Activated CD8-positive, alpha-beta memory T cell treated with anti-CD3 and anti-CD28 coated beads for 36 hours (primary cell): ENCODE measurements at regions not wholly inside any gene's neighbourhood (a gene's known extent, or its start where the extent isn't known, plus 50 kb on each side); places are given as distances from the start of the nearest gene placed in this dataset.

Experiments used
- CTCF ChIA-PET: fragments of 350-600 bp; sonication (Branson Sonifier 250); formaldehyde crosslinking; loops from one replicate; lab custom pipeline; 2021; ENCODE audit warnings: antibody characterized with exemption; lab: Charles Lee
- POLR2A ChIA-PET: fragments of 350-600 bp; sonication (Branson Sonifier 250); formaldehyde crosslinking; loops from one replicate; lab custom pipeline; 2021; ENCODE audit warnings: antibody characterized with exemption; lab: Charles Lee

DNA sequence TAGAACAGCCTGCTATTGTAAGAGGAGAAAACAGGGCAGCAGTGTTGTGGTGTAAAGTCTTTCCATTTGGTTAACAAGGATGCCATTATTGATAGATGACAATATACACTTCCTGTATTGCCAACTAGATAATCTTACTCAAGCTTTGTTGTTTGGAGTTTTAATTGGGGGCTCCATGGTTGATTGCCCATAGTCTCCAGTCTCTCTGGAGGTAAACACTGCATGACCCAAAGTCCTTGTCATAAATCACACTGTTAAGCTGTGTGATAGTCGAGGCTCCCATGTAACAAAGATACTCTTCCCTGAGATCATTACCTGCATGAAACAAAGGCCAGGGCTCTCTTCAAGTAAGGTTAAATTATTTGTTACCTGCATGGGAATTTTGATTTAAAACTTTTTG is 394.6 kb downstream of the C4orf33 start:
- POLR2A ChIA-PET = no interaction called here
- CTCF ChIA-PET = no interaction called here

DNA sequence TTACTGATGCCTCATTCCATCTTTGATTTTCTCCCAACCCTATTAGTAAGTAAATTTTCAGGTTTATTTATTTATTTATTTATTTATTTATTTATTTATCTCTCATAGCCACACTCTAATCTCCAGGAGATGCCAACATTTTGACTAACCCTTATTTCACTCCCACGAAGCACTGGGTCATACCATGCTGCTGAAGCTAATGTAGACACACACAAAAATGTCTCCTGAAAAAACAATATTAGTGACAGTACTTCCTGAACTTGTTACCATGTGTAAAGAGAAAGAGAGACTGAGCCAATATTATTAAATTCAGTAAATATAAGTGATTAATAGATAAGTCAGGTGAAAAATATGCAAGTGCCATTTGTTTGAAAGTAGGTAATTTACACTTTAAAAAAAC is 402.7 kb downstream of the C4orf33 start:
- ChIA-PET POLR2A (no interaction called here), CTCF (no interaction called here)

DNA sequence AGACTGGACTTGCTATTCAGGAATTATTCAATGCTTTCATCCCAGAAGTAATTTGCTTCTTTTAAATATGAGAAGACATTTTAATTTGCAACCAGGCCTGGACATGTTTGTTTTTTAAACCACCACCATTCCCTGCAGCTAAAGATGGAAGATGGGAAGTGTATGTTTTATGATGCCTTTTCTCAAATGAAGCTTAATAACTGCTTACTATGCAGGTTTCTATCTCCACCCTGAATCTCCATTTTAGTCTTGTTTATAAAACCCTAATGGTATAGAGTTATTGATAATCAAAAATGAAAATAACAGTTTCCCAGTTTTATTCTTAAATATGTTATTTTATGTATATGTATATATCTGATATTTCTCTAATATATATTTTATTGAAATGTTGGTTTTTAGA is 418.9 kb downstream of the C4orf33 start:
- CTCF ChIA-PET = no interaction called here
- POLR2A ChIA-PET = no interaction called here

DNA sequence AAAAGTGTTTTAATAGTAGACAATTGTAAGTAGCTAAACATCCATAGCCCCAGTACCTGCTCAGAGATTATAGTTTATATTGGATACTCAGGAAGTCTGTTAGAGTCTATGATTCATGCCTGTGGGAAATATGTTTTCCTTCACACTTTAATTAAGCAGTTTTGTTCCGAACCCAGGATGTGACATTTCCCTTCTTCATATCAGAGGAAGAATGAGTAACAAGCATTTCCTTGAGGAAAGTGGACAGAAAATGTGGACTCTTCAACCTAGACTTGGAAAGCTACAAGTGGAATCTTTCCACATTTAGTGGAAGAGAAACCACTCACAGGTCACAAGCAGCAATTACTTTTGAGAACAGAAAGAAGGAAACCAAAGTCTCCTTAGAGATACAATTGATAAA is 419.4 kb downstream of the C4orf33 start:
- ChIA-PET CTCF (no interaction called here), POLR2A (no interaction called here)

DNA sequence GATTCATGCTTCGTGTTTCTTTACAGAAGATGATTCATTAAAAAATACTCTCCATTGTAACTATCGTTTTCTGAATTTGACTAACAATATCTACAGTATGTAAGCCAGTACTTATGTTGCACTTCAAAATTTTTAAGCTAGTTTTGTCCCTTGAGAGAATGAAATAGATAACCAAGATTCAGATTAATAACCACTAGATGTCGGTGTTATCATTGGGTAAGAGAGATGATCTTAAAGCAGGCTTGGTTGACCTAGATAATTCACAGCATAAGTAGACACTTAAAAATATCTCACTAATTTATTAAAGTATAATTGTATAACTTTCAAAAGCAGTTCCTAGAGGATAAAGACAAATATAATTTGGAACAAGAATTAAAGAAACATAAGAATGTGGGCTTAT is 430.9 kb downstream of the C4orf33 start:
- ChIA-PET POLR2A (no interaction called here), CTCF (no interaction called here)

DNA sequence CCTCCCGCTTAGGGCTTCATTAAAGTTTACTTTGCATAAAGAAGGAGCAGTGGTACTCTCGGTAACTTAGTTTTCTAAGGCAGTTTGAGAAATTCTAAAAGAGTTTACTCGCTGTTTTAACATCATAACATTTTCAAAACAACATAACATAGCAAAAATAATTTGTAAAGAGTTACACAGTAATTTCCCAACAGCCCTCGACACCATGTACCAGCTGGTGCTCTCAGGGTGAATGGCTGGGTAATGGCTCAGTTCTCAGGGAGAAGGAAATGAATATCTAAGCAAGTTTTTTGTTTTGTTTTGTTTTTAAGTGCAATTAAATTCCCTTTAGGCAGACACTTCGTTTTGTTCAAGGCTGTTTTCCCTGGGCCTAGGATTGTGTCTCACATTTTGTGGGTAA is 435.3 kb downstream of the C4orf33 start:
- ChIA-PET POLR2A (no interaction called here), CTCF (no interaction called here)

DNA sequence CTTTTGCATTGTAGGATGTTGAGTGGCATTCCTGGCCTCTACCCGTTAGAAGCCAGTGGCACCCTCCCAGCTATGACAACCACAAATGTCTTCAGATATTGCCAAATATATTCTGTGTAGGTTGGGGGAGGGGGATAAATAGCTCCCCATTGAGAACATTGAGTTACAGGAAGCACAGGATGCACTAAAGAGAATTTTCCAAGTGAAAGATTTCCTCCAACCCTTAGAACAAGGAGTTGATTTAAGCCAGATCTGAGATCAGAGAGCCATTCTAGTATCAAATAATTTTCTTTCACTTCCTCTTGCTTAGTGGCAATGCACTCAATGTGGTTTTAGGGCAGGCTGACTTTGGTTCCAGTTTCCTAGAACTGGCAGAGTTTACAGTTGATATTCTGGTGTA is 436.6 kb downstream of the C4orf33 start:
- CTCF ChIA-PET = no interaction called here
- POLR2A ChIA-PET = no interaction called here

DNA sequence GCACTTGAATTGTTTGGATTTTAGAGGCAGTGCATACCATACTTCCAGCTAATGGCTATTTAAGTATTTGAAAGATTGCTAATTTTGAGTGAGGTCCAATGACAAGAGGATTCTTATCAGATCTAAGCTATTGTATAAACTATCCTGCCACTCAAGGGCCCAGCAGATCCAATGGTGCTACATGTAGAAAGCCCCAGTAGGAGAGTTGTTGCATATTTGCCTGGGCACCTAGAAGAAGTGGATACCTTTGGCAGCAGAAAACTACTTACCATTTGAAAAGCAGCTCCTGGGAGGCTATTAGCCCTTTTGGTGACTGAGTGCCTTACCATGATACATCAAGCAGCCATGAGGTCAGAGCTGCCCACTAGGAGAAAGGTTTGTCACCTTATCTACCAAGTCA is 447.3 kb downstream of the C4orf33 start:
- ChIA-PET POLR2A (no interaction called here), CTCF (no interaction called here)

DNA sequence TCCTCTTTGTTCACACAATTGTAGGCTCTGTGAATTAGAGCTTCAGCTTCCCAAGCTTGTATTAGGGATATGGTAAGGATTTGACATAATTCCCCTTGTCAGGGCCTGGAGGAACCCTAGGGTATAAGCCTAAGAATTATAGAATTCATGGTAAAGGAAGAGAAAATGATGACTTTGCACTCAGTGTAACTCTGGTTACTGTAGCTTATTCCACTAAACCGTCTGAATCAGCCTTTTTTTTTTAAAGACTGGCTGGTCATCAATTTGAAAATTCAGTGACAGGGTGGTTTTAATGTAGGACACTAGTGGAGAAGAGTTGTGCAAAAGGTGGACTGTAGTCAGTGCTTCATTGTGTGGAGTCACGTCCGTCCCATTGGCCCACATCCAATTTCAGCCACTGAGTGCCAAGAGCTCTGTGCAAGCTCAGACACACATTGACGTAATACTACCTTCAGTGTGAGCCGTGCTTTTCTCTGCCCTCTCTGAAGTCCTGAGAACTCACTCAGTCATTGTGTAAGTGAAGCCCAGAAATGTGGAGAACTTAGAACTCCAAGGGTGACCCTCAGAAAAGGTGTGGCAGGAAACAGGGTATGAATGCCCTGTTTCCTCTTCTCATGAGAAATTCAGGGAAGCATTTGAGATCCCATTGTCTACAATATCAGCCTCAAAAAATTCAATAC is 449.8 kb downstream of the C4orf33 start:
- CTCF ChIA-PET = no interaction called here
- POLR2A ChIA-PET = no interaction called here

DNA sequence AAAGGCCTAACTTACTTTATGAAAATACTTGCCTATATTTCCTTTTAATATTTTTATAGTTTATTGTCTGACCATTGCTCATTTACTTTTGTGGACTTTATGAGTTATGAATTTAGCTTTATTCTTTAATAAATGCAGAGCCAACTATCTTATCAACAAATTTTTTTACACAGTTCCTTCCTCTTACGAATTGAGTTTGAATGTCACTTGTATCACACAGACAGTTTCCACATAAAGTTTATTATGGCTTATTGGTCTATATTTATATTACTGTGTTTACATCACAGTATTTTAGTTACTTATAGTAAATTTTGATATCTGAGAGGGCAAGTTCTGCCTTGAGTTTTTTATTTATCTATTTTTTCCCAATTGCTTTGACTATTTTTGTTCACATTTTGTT is 450.6 kb downstream of the C4orf33 start:
- CTCF ChIA-PET = no interaction called here

DNA sequence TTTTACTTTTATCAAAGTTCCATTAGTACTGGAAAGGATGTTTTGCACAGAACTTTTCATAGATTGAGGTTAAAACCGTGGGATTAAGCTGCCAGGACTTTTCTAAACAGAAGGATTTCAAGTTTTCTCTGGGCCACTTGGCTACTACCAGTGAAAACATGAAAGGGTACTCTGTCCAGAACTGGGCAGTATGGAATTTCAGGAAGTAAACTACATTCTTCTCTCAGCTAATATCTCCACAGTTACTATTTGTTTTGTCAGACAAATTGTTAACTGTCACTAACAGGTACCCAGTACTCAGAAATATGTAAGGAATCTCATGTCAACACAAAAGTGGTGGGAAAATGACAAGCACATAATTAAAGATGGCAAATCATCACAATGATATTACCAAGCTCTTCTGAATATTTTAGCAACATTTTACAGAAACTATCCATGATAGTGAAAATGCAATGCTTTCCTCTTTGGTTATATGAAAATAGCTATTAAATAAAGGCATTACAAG is 454.4 kb downstream of the C4orf33 start:
- ChIA-PET CTCF (no interaction called here), POLR2A (no interaction called here)

More for the DNA sequence above, 450.6 kb downstream of the C4orf33 start:
- POLR2A ChIA-PET = no interaction called here

DNA sequence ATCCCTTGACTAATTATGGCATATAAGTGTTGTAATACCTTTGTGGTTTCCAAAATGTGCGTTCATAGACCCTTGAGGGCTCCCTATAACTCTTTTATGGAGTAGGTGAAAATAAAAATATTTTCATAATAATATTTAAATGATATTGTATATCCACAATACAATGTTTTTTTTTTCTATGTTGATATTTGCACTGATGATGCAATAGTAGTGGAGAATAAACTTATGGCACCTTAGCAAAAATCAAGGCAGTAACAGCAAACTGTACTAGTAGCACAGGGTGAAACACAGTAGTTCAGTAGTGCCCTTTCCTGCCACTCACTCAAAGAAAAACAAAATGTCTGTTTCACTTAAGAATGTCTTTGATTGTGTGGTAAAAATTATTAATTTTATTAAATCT is 465.3 kb downstream of the C4orf33 start:
- ChIA-PET POLR2A (no interaction called here), CTCF (no interaction called here)

DNA sequence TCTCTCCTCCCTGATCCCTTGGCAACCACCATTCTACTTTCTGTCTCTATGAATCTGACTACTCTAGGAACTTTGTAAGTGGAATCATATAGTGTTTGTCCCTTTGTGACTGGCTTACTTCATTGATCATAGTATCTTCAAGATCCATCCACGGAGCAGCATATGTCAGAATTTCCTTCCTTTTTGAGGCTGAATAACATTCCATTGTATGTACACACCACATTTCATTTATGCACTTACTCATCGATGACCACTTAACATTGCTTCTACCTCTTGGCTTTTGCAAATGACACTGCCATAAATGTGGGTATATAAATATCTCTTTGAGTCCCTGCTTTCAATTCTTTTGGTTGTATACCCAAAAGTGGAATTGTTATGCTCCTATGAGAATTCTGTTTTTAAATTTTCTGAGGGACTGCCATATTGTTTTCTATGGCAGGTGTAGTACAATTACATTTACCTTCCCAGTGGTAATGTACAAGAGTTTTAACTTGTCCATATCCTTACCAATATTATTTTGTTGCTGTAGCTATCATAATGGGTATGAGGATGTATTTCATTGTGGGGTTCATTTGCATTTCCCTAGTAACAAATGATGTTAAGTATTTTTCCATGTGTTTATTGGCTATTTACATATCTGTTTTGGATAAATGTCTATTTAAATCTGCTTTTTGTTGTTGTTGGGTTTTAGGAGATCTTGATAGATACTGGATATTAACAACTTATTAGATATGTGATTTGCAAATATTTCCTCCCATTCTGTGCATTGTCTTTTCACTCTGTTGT is 466.1 kb downstream of the C4orf33 start:
- ChIA-PET POLR2A (no interaction called here), CTCF (no interaction called here)

DNA sequence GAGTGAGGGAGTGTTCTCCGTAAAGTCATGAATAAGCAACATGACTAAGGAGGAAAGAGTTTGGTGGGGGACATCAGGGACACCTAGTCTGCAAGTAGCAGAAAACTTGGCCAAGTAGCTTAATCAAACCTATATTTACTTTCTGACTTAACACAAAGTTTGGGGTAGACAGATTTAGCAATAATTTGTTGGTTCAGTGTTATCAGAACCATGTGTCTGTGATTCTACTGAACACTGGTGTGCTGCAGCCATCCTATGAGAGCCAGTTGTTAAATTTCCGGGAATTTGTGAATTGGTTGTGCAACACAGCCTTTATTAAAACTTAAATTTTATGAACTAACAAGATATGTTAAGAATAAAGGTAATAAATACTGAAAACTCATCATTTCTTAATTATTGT is 469.3 kb downstream of the C4orf33 start:
- POLR2A ChIA-PET = no interaction called here
- CTCF ChIA-PET = no interaction called here

DNA sequence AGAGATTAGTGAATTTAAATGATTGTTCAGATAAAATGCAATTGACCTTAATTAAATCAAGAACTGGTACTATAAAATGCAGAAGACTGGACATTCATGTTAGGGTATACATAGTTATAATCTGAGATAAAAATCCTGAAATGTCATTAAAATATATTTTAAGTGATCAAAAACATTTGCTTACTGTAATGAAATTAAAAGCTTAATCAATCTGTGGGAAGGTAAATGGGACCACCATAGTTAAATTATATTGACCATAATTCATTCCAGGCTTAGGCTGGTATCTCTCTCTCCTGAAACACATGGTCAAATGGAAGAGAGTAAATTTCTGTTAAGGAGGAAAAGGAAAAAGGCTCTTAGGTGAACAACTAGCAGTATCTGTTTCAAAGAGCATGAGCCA is 474.4 kb downstream of the C4orf33 start:
- ChIA-PET POLR2A (no interaction called here), CTCF (no interaction called here)

DNA sequence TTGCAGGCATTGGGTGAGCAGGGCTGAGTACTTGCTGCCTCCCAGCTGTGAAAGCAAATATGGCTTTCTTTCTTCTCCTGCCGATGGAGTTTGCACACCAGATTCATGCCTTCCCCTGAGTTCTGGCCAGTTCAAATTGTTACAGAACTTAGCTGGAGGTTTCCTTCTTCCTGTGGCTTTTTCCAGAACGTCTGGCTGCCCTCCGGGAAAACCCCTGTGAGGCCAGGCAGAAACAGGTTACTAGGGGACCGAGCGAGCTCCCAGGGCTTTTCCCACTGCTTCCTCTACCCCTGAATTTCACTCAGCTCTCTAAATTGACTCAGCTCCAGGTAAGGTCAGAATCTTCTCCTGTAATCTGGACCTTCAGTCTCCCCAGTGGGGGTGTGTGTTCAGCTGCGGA is 482.4 kb downstream of the C4orf33 start:
- CTCF ChIA-PET = no interaction called here
- POLR2A ChIA-PET = no interaction called here

DNA sequence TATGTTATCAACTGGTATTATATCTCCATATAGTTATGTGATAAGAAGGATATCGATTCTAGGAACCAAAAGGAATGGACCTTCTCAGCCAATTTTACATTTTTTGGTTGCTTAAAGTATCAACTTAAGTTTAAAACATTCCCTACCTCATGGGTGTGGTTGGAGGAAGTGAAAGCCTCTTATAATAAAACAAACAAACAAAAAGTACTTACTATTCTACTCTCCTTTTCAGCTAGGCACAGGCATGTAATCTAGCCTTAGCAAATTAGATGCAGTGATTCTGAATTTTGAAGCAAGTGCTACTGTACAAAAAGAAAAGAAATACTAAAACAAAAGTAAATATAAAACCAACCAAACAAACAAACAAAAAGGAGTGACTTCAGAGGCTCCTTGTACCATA is 485.4 kb downstream of the C4orf33 start:
- CTCF ChIA-PET = no interaction called here
- POLR2A ChIA-PET = no interaction called here

DNA sequence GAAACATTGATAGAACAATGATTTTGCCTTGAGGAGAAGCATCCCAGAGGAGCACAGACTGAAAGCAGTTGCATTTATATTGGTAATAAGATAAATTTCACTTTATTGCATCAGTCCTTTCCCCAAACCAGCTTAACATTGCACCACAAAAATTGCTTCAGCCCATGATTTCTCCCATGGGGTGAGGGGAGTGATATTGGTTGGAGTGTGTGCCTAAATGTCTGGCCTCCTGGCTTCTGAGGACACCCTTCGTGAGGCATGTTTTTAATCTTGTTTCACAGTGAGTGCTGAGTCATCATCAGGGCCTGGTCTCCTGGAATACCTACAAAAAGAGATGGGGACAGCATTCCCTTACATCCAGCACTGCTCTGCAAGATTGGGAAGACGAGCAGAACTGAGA is 487.9 kb downstream of the C4orf33 start:
- ChIA-PET CTCF (interaction anchor here (0.6 kb wide), 1 partner anchor 72 kb away, joined by 3 read pairs; no protein-coding TSS in a partner anchor), POLR2A (no interaction called here)

DNA sequence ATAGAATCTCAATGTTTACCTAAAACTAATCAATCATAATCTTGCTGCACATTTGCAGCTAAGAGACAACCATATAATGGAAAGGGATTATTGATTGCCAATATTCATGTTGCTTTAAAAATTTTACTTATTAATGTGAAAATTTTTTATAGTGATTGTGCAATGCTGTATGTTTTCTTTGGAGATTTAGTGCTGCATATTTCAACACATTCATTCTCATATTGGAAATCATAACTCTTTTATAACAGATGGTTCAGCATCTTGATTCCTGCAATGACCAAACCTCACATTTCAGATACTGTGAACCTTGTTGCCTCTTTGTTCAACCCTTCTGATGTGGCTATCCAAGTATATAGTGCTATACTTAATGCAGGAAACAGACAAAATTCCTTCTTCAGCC is 502.6 kb downstream of the C4orf33 start:
- POLR2A ChIA-PET = no interaction called here
- CTCF ChIA-PET = no interaction called here

DNA sequence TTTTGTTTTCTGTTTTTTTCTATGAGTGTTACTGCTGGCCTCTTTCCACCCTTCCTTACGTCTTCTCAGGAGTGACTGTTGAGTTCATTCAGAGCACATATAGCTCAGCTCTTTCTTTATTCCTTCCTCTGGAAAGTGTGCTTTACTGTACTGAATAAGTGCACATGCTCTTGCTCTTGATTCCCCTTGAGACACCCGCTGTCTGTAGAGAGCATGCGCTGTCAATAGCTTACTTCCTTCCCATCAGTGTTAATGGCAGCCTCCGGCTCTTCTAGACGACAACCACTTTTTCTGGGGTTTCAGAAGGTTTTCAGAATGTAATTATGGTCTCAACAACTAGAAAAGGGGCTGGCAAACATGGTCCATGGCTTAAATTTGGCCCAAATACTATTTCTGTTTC is 504.9 kb downstream of the C4orf33 start:
- CTCF ChIA-PET = no interaction called here
- POLR2A ChIA-PET = no interaction called here

DNA sequence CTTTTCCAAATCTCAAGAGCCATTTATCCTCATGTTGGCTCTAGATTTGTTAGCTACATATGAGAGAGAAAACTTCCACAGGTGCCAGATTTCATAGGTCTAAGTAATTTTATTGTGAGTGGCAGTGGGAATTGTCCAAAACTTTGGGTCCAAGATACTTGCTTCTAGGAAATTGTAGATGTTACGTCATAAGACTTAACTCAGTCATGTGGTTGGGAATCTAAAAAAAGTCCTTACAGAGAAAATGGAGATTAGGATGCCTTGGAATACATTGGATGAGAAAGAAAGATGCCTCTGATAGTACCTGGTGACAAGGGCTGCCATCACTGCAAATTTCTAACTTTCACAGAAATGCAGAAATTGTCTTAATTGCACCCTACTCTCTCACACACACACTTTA is 506.5 kb downstream of the C4orf33 start:
- CTCF ChIA-PET = no interaction called here
- POLR2A ChIA-PET = no interaction called here
